ENCODE measurements at regions not wholly inside any gene's neighbourhood (a gene's known extent, or its start where the extent isn't known, plus 50 kb on each side); places are given as distances from the start of the nearest gene placed in this dataset.

- TF ChIP-seq CTCF (IDR thresholded peaks at IDR 0.05) (no peak), POLR2A (IDR thresholded peaks at IDR 0.05) (no peak), POLR2AphosphoS5 (IDR thresholded peaks at IDR 0.05) (no peak)
Measured at GRCh38 chr6:56745971-56746370, 103.3 kb upstream of the DST start.
